ENCODE measurements at regions not wholly inside any gene's neighbourhood (a gene's known extent, or its start where the extent isn't known, plus 50 kb on each side); places are given as distances from the start of the nearest gene placed in this dataset.

- Mint-ChIP-seq H3K4me3 (no peak overlapping the region), H3K36me3 (ENCODE audit: insufficient read depth in 1 of 3, low read depth in 3 of 3) (peaks cover 10 to 19% (median 10%) of the 10 kb centered on the region in 3 experiments), H3K9me3 (peaks cover 7 to 11% of the 10 kb centered on the region in 2 experiments; a peak in 3 of 5 replicates), H3K4me1 (peaks cover 4 to 6% of the 10 kb centered on the region in 2 experiments), H3K27me3 (ENCODE audit: low read depth) (no peaks in the 10 kb centered on the region), H3K27ac (0 out of 7 replicates have a peak overlapping the region, but pooled peaks of 1 of the 3 experiments have one; percentile 1)
- H3K23me2 ChIP-seq (ENCODE audit: insufficient read length, low read depth, low read length, poor library complexity, severe bottlenecking), result no peaks in the 10 kb centered on the region
- no peak for TF ChIP-seq CTCF (conservative IDR thresholded peaks at IDR 0.05)
- H4K91ac ChIP-seq (ENCODE audit: insufficient read length, low read depth, low read length), result no peak overlapping the region
- H2BK12ac ChIP-seq (ENCODE audit: insufficient read length, low read depth, low read length), result no peak overlapping the region
- no peak overlapping the region for H2BK15ac ChIP-seq (ENCODE audit: low read depth, low read length)
- H2AFZ ChIP-seq (ENCODE audit: low read length), result no peak overlapping the region
- H3K27me3 ChIP-seq (ENCODE audit: insufficient read depth, low read length), result no peaks in the 10 kb centered on the region
- no peak overlapping the region for H3K4ac ChIP-seq (ENCODE audit: low read depth, low read length)
- H2BK120ac ChIP-seq (ENCODE audit: low read depth, low read length, poor library complexity, severe bottlenecking), result no peak overlapping the region
- peaks cover 5% of the 10 kb centered on the region for H3K79me1 ChIP-seq (ENCODE audit: insufficient read depth, low read depth, low read length, poor library complexity, severe bottlenecking)
- H3K4me1 ChIP-seq (ENCODE audit: insufficient read depth, low read length), result no peaks in the 10 kb centered on the region; the same call in 1 of the 2 replicates
- H3T11ph ChIP-seq (ENCODE audit: low read length), result no peak overlapping the region
- no peak overlapping the region for H4K5ac ChIP-seq (ENCODE audit: insufficient read length, low read depth, low read length)
- no peak overlapping the region for H3K56ac ChIP-seq (ENCODE audit: insufficient read length, low read depth, low read length)
- no peak for DNase-seq
- H3K18ac ChIP-seq (ENCODE audit: insufficient read length, low read depth, low read length), result no peak overlapping the region
- H2BK5ac ChIP-seq (ENCODE audit: insufficient read length, low read length), result no peak overlapping the region
- no peak overlapping the region for H3K14ac ChIP-seq (ENCODE audit: insufficient read depth, low read length)
- no peak overlapping the region for H3K27ac ChIP-seq (ENCODE audit: insufficient read length, low read depth, low read length)
- H2AK5ac ChIP-seq (ENCODE audit: insufficient read length, low read length), result no peak overlapping the region
- peaks cover 3% of the 10 kb centered on the region for H4K20me1 ChIP-seq (ENCODE audit: control insufficient read depth, insufficient read depth, insufficient read length)
- no peak overlapping the region for H2BK20ac ChIP-seq (ENCODE audit: low read depth, low read length, poor library complexity, severe bottlenecking)
- no peak overlapping the region for H4K8ac ChIP-seq (replicated peaks; ENCODE audit: insufficient read length, low read depth, low read length)
- no CpG with 5 or more reads among the region's 5 CpGs for WGBS (ENCODE audit: extremely low coverage, insufficient read length, low lambda C conversion rate)
- no peak overlapping the region for H3K9ac ChIP-seq (ENCODE audit: extremely low read depth, insufficient read length, low read length)
- H3K9me3 ChIP-seq (ENCODE audit: control insufficient read depth, low read depth, low read length), result no peaks in the 10 kb centered on the region
- no peak overlapping the region for H3K4me2 ChIP-seq (ENCODE audit: insufficient read depth, insufficient read length, low read length)
- peaks cover 2% of the 10 kb centered on the region; the same call in 1 of the 2 replicates for H3K79me2 ChIP-seq (ENCODE audit: insufficient read depth, low read length)
- H3K23ac ChIP-seq (ENCODE audit: insufficient read length, low read depth, low read length), result no peak overlapping the region
Measured at GRCh38 chr3:11711876-11712275, 68.2 kb upstream of the VGLL4 start.

All from H9 (cell line).